D341Med (cell line): ENCODE measurements at regions not wholly inside any gene's neighbourhood (a gene's known extent, or its start where the extent isn't known, plus 50 kb on each side); places are given as distances from the start of the nearest gene placed in this dataset.

Experiments used
- DNase-seq: peaks from one replicate; pipeline ENCODE4 v3.0.0; 2012; ENCODE audit warnings: low spot score

DNA sequence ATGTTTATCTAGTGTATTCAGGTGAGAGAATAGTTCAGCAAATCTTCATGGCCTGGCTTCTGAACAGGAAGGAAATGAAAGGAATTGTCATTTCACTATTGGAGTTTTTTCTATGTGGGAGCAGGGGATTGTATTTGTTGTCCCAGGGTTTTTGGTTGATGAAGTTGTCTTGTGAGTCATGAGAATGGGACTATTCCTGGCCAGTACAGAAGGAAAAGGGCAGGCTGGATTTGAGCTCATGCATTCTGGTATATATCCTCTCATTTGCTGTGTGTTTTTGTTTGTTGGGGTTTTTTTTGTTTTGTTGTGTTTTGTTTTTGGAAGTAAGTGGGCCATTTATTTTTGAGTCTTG lies 101.2 kb upstream of the MKLN1 start:
- DNase-seq, result no peak

GRCh38 chr7:131231381-131232220 lies 96.1 kb upstream of the MKLN1 start:
- DNase-seq, result no peak

DNA sequence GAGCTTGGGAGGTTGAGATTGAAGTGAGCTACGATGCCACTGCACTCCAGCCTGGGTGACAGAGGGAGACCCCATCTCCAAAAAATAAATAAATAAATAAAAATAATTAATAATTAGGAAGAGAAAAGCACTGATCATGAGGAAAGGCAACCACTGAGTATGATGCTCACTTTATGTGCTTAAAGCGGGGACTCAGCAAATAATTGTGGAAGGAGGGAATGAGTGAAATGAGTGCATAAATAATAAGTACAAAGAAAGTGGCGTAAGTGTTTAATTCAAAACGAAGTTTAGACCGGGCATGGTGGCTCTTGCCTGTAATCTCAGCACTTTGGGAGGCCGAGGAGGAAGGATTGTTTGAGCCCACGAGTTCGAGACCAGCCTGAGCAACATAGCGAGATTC lies 94.9 kb upstream of the MKLN1 start:
- no peak for DNase-seq

DNA sequence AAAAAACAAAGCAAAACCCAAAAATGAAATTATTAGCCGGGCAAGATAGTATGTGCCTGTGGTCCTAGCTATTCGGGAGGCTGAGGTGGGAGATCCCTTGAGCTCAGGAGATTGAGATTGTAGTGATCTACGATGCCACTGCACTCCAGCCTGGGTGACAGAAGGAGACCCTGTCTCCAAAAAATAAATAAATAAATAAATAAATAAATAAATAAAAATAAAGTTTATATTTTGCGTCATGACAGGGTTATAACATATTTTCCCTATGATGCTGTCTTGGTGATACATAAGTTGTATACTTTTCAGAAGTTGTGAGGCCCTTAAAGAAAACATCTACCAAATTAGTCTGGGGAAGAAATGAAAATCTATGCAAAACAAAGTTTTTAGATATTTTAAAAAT lies 94.5 kb upstream of the MKLN1 start:
- DNase-seq, result no peak

DNA sequence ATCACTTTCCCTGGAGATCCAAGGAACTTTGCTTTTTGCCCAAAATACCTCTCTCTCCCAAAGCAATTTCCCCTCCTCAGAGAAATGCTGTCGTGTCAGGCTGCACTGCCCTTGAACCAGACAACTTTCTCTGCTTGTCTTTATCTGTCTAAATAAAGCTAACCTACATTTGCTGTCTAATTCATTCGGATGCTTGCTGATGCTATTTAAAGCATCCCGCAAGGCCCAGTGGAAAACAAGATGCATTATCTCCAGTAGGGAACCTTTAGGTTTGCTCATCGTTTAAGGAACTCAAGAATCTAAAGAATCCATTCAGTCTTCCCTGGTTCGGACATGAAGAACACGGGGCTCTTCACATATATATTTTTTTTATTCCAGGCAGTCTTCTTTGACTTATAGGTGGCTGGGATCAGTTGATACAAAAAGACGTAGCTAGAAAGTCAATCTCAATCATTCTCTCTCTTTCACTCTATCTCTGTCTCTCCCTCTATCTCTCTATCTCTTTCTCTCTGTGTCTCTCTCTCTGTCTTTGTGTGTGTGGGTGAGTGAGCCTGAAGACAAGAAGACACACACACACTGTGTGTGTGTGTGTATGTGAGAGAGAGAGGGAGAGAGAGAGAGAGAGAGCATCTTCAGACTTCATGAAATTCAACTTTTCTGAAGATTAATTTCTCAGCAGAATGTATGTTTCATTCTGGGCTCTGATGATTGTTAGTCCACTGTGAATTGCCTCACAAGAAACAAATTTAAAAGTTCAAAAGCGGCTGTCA lies 92.8 kb upstream of the MKLN1 start:
- no peak for DNase-seq

- DNase-seq, result no peak
Measured at GRCh38 chr7:131235489-131236317, 92.0 kb upstream of the MKLN1 start.

GRCh38 chr7:131236318-131236672 lies 91.4 kb upstream of the MKLN1 start:
- no peak for DNase-seq

GRCh38 chr7:131238347-131238931 lies 89.2 kb upstream of the MKLN1 start:
- DNase-seq, result no peak

DNA sequence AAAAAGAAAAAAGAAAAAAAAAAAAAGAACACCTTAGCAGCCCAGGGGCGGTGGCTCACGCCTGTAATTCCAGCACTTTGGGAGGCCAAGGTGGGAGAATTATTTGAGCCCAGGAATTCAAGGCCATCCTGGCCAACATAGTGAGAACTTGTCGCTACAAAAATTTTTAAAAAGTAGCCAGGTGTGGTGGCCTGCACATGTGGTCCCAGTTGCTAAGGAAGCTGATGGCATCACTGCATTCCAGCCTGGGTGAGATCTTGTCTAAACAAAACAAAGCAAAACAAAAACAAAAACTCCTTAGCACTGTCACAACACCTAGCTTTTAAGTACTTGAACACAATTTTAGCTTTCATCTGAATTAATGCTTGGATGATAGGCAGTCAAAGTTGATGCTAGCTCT lies 86.3 kb upstream of the MKLN1 start:
- DNase-seq, result no peak

- no peak for DNase-seq
Measured at GRCh38 chr7:131242123-131242650, 85.5 kb upstream of the MKLN1 start.

DNA sequence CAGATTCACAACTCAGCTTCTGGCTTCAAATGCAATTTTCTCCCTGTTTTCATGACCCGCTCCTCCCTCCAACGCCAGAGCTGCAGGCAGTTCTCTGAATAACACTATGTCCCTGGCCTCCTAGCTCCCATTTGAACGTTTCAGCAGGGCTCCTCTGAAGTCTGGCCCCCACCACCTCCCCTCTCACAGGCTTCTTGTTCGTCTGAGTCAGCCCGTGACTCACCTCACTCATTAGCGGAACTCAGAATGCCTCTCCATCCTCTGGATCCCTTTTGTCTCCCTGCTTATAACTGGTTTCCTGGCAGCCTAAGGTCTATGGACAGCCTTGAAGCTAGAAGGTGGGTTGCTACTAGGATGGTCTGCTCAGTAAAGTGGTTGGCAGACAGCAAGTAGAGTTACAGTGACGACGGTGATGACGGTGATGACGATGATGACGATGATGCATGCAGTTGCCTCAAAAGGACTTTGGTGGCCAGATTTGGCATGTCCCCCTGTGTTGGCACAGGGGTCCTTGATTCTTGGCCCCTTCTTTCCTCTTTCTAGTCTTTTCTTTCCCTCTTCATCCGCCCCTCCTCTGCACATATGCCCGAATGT lies 83.3 kb upstream of the MKLN1 start:
- no peak for DNase-seq

- no peak for DNase-seq
Measured at GRCh38 chr7:131249003-131249402, 78.7 kb upstream of the MKLN1 start.

GRCh38 chr7:131249483-131249882 lies 78.2 kb upstream of the MKLN1 start:
- no peak for DNase-seq

DNA sequence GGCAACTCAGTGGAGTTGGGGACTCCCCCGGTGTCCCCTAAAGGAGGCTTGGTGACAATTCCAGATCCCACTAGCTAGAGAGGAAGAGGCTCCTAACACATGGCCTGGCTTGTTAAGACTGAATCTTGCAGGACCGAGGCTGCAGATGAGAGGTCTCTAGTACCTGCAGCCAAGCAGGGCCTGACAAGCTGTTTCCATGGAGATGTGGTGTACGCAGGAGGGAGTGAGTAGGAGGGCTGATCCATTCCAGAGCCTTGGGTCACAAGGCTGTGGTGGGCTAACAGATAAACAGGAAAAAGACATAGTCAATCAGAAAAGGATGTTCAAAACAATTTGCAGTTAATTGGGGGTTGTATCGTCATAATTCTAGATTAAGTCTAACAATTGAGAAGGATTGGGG lies 77.3 kb upstream of the MKLN1 start:
- DNase-seq, result no peak

DNA sequence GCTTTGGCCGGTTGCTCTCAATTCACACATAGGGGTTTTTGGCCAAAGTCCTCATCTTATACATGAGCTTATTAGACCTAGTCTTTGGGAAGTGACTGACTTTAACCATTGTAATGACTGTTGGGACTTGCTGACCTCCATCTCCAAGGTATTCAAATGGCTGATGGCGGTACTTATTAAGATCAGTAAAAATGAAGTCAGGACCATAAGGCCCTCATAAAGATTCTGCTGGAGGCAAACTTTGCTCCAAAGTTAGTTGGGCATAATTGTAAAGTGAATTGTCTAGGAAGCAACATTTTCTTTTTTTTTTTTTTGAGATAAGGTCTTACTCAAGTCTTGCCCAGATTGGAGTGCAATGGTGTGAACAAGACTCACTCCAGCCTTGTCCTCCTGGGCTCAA lies 76.3 kb upstream of the MKLN1 start:
- DNase-seq, result no peak

DNA sequence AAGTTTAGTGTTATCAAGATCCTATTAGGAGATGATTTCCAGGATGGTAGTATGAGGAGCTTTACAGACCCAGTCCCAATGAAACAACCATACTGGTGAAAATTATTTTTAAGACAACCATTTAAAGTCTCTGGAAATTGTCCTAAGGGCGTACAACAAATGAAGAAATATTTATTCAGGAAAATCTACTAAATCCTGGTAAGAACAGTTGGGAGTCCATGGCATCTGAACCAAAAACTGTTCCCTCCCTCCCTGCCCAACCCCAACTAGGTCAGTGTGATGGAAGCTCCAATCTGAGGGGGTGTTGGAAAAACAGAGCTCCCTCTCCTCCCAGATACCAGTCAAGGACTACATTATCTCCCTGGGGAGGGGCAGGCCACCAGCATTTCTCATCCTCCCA lies 74.7 kb upstream of the MKLN1 start:
- no peak for DNase-seq

DNA sequence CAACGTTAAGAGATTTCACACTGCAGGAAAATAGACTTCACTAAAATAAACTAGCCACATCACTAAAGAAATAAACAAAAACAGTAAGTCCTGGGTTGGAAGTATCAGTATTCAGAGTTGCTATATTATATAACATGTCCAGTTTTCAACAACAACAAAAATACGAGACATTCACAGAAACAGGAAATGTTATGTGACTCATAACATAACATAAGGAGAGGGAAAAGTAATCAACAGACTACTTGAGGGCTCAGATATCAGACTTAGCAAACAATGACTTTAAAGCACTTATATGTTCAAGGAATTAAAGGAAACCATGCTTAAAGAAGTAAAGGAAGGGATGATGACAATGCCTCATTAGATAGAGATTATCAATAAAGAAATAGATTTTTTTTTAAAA lies 73.5 kb upstream of the MKLN1 start:
- DNase-seq, result no peak

- no peak for DNase-seq
Measured at GRCh38 chr7:131255242-131255641, 72.4 kb upstream of the MKLN1 start.

DNA sequence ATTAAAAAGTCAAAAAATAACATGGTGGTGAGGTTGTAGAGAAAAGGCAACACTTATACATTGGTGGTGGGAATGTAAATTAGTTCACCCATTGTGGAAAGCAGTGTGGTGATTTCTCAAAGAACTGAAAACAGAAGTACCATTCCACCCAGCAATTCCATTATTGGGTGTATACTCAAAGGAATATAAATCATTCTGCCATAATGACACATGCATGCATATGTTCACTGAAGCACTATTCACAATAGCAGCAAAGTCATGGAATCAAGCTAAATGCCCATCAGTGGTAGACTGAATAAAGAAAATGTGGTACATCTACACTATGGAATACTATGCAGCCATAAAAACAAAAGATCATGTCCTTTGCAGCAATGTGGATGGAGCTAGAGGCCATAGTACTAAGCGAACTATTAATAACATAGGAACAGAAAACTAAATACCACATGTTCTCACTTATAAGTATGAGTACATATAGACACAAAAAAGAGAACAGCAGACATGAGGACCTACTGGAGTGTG lies 66.1 kb upstream of the MKLN1 start:
- DNase-seq, result no peak

GRCh38 chr7:131265227-131265626 lies 62.4 kb upstream of the MKLN1 start:
- DNase-seq, result no peak

DNA sequence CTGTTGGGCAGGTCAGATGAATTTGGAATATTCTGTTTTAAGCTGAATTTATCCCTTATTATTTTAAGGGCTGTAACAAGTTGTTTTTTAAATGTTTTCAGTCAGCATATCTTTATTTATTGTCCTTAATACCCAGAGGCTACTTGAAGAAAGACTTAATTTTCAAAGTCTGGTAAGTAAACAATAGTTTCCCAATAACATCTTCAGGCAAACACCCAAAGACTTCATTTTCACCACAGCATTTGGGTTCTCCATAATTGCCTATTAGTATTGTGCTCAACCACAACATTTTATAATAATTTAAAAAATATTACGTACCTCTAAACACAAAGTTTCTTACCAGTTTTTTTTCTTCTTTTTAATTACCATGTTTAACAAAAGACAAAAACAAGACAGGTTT lies 60.0 kb upstream of the MKLN1 start:
- no peak for DNase-seq

DNA sequence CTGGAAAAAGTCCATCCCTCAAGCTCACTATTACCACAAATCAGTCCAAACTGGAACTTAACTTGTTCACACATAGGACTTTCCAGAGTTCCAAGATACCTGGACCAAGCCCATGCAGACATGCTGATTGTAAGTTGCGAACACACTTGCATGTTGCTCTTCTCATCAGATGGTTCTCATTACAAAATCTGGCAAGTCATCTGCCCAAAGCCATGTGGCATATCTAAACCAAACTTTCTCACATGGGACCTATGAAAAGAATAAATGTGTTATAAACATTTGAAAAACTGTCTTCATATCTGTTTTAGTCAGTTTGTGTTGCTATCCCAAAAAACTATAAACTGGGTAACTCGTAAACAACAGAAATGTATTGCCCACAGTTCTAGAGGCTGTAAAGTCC lies 58.8 kb upstream of the MKLN1 start:
- DNase-seq, result no peak
